ENCODE measurements at regions not wholly inside any gene's neighbourhood (a gene's known extent, or its start where the extent isn't known, plus 50 kb on each side); places are given as distances from the start of the nearest gene placed in this dataset.

DNA sequence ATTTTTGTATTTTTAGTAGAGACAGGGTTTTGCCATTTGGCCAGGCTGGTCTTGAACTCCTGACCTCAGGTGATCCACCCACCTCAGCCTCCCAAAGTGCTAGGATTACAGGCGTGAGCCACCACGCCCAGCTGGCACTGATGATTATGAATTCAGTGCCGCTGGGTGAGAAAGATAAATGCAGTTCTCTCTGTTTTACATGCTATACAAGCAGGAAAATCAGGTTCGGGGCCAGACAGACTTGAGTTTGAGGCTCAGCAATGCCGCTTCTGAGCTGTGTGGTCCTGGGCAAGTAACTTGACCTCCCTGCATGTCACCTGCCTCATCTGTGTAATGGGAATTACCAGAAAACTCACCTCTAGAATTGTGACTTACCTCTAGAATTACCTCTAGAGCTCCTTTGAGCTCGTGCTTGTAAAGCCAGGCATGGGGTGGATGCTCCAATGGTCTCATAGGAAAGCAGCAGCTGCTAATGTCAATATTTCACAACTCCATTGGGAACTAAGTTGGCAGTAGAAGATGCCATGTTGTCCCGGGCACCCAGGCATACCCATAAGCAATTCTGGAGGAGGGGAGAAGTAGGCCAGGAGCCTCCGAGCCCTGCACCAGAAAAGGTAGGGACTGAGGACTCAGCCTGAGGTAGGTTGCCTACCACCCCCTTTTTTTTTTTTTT, 119.8 kb upstream of the SLC25A33 start:
- DNase-seq (ENCODE audit: low read depth, low spot score): no peak
- Histone ChIP-seq H3K36me3 (ENCODE audit: insufficient read depth, low read length) (no peaks in the 10 kb centered on the region), H3K9me3 (ENCODE audit: low read depth, low read length) (no peaks in the 10 kb centered on the region), H3K27ac (no peak overlapping the region), H3K4me3 (no peak overlapping the region), H3K9ac (ENCODE audit: insufficient read length) (no peak overlapping the region)
- no peak for TF ChIP-seq FOXP2 (optimal IDR thresholded peaks at IDR 0.05; ENCODE audit: control extremely low read depth, extremely low read length, insufficient read depth)
- no peak for TF ChIP-seq EZH2 (IDR thresholded peaks at IDR 0.05)

DNA sequence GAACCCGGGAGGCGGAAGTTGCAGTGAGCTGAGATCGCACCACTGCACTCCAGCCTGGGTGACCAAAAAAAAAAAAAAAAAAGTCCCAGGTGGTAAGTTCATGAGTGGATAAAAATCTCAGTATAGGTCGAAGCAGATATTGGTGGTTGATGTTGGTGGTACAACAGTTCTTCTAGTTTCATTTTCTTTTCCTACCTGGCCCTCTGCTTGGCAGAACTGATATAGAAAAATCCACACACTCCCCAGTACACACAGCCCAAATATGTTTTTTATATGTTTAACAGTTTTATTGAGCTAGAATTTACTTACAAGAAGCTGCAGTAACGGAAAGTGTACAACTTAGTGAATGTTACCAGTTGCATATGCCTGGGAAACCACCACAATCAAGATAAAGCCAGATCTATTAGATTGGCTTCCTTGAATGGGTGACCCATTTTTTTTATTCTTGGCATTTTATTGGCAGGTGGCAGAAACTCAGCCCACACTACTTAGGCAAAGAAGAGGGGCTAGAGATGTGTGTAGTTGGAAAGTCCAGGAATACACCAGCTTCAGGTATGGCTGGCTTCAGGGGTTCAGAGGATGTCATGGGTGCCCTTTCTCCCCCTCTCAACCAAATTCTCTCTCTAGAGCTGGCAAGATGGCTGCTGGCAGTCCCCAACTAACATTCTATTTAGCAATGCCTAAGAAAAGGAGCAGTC, 118.3 kb upstream of the SLC25A33 start:
- TF ChIP-seq FOXP2 (optimal IDR thresholded peaks at IDR 0.05; ENCODE audit: control extremely low read depth, extremely low read length, insufficient read depth): no peak
- TF ChIP-seq POLR2AphosphoS5 (IDR thresholded peaks at IDR 0.05; ENCODE audit: borderline replicate concordance, low read depth, low read length): no peak
- no peak for TF ChIP-seq EZH2 (IDR thresholded peaks at IDR 0.05)
- no peak for DNase-seq (ENCODE audit: low read depth, low spot score)
- no peaks in the 10 kb centered on the region for H3K9me3 ChIP-seq (ENCODE audit: low read depth, low read length)
- no peaks in the 10 kb centered on the region for H3K36me3 ChIP-seq (ENCODE audit: insufficient read depth, low read length)
- H3K9ac ChIP-seq (ENCODE audit: insufficient read length): no peak overlapping the region
- no peak overlapping the region for H3K27ac ChIP-seq
- H3K4me3 ChIP-seq: no peak overlapping the region

DNA sequence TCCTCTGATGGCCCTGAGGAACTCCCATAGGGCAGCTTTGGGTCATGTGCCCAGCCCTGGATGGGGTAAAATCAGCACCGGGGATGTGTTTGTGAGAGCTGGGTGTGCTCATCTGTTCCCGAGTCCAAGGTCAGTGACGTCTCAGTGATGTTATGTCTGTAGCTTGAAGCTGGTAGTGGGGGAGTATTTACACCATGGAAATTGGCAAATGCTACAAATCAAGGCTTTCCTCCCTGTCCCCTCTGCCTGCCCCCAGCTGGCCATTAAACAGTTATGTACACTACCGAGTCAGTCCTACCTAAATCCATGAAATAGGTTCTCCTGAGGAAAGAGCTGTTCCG, 117.8 kb upstream of the SLC25A33 start:
- Histone ChIP-seq H3K4me3 (no peak overlapping the region), H3K9me3 (ENCODE audit: low read depth, low read length) (no peaks in the 10 kb centered on the region), H3K27ac (no peak overlapping the region), H3K9ac (ENCODE audit: insufficient read length) (no peak overlapping the region), H3K36me3 (ENCODE audit: insufficient read depth, low read length) (no peaks in the 10 kb centered on the region)
- TF ChIP-seq POLR2AphosphoS5 (IDR thresholded peaks at IDR 0.05; ENCODE audit: borderline replicate concordance, low read depth, low read length) (no peak), FOXP2 (optimal IDR thresholded peaks at IDR 0.05; ENCODE audit: control extremely low read depth, extremely low read length, insufficient read depth) (no peak), EZH2 (IDR thresholded peaks at IDR 0.05) (no peak)
- no peak for DNase-seq (ENCODE audit: low read depth, low spot score)

DNA sequence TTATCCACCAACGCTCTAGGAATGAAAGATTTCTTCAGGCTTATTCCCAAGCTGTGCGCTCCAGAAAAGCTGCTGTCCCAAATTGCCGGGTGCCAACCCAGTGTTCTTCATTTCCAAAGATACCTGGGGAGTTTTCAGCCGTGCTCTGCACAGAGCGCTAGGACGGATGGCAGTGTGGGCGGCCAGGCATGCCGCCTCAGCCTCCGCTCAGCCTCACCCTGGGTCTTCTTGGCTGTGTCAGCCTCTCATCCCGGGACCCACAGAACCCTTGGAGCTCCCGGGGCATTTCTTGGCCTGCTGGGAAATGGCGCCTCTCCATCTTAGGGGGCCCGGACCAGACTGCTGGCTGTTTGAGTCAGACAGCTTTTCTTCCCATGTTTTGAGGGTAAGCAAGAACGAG, 116.9 kb upstream of the SLC25A33 start:
- Histone ChIP-seq H3K4me3 (no peak overlapping the region), H3K27ac (no peak overlapping the region), H3K9me3 (ENCODE audit: low read depth, low read length) (no peaks in the 10 kb centered on the region), H3K9ac (ENCODE audit: insufficient read length) (no peak overlapping the region), H3K36me3 (ENCODE audit: insufficient read depth, low read length) (no peaks in the 10 kb centered on the region)
- DNase-seq (ENCODE audit: low read depth, low spot score): no peak
- TF ChIP-seq POLR2AphosphoS5 (IDR thresholded peaks at IDR 0.05; ENCODE audit: borderline replicate concordance, low read depth, low read length) (no peak), FOXP2 (optimal IDR thresholded peaks at IDR 0.05; ENCODE audit: control extremely low read depth, extremely low read length, insufficient read depth) (no peak), EZH2 (IDR thresholded peaks at IDR 0.05) (no peak)

DNA sequence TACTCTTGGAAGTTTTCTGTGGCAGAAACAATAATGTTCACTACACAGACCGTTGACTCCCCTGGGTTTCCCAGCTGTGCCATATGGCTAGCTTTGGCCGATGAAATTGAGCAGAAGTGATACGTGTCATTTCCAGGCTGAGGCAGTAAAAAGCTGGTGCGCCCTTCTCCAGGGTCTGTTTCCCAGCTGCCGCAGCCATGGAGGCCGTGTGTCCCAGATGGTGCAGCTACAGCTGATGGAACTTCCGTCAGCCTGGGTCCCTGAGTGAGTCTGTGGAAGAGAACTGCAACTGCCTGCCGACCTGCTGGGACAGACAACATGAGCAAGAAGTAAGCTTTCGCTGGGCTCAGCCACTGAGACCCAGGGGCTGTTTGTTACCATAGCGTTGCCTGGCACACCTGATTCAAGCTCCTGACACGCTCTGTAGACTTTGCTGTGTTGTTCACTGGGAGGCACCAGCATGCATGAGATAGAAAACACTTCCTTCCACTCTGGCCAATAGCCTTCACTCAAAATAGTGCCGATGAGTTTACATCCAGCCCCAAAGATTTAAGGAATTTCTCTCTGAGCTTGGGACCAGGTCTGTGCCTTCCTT, 116.3 kb upstream of the SLC25A33 start:
- Histone ChIP-seq H3K9me3 (ENCODE audit: low read depth, low read length) (no peaks in the 10 kb centered on the region), H3K9ac (ENCODE audit: insufficient read length) (no peak overlapping the region), H3K36me3 (ENCODE audit: insufficient read depth, low read length) (no peaks in the 10 kb centered on the region), H3K4me3 (no peak overlapping the region), H3K27ac (no peak overlapping the region)
- no peak for DNase-seq (ENCODE audit: low read depth, low spot score)
- TF ChIP-seq POLR2AphosphoS5 (IDR thresholded peaks at IDR 0.05; ENCODE audit: borderline replicate concordance, low read depth, low read length) (no peak), FOXP2 (optimal IDR thresholded peaks at IDR 0.05; ENCODE audit: control extremely low read depth, extremely low read length, insufficient read depth) (no peak), EZH2 (IDR thresholded peaks at IDR 0.05) (no peak)

DNA sequence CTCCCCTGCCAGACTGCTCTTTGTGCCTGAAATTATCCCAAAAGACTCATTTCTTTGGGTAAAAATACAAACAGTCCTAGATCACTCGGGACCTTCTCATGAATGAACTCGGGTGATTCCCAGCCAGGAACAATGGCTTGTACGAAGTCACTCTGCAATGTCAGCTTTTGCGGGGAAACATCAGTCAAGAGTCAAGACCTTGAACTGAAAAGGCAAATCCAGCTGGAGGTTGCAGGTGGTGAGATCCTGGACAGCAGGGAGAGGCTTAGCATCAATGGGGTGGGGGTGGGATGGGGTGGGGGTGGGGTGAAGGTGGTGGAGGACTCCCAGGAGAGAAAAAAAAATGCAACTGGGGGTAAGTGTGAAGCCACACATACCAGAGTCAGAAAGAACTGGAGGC, 115.0 kb upstream of the SLC25A33 start:
- H3K9ac ChIP-seq (ENCODE audit: insufficient read length): no peak overlapping the region
- H3K9me3 ChIP-seq (ENCODE audit: low read depth, low read length): no peaks in the 10 kb centered on the region
- no peak for TF ChIP-seq EZH2 (IDR thresholded peaks at IDR 0.05)
- TF ChIP-seq FOXP2 (optimal IDR thresholded peaks at IDR 0.05; ENCODE audit: control extremely low read depth, extremely low read length, insufficient read depth): no peak
- no peak overlapping the region for H3K4me3 ChIP-seq
- H3K27ac ChIP-seq: no peak overlapping the region
- H3K36me3 ChIP-seq (ENCODE audit: insufficient read depth, low read length): no peaks in the 10 kb centered on the region
- no peak for DNase-seq (ENCODE audit: low read depth, low spot score)

DNA sequence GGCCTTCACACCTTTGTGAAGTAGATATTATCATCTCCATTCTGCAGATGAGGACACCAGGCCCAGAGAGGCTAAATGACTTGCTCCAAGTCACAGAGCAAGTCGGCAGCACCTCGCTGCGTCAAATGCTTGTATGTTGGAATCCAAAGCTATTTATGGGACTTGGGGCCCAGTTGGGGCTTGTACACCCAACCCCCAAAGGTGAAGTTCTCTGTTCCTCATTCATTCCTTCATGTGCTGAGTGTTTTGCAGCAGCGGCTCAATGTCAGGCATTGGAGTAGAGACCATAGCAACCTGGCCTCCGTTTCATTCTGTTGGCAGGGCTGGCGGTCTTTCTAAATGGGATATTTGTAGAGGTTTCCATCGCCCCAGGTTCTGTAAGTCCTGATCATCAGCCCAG, 113.4 kb upstream of the SLC25A33 start:
- Histone ChIP-seq H3K9ac (ENCODE audit: insufficient read length) (no peak overlapping the region), H3K4me3 (no peak overlapping the region), H3K36me3 (ENCODE audit: insufficient read depth, low read length) (no peaks in the 10 kb centered on the region), H3K27ac (no peak overlapping the region), H3K9me3 (ENCODE audit: low read depth, low read length) (no peaks in the 10 kb centered on the region)
- no peak for DNase-seq (ENCODE audit: low read depth, low spot score)
- TF ChIP-seq EZH2 (IDR thresholded peaks at IDR 0.05) (no peak), FOXP2 (optimal IDR thresholded peaks at IDR 0.05; ENCODE audit: control extremely low read depth, extremely low read length, insufficient read depth) (no peak), POLR2AphosphoS5 (IDR thresholded peaks at IDR 0.05; ENCODE audit: borderline replicate concordance, low read depth, low read length) (no peak)

DNA sequence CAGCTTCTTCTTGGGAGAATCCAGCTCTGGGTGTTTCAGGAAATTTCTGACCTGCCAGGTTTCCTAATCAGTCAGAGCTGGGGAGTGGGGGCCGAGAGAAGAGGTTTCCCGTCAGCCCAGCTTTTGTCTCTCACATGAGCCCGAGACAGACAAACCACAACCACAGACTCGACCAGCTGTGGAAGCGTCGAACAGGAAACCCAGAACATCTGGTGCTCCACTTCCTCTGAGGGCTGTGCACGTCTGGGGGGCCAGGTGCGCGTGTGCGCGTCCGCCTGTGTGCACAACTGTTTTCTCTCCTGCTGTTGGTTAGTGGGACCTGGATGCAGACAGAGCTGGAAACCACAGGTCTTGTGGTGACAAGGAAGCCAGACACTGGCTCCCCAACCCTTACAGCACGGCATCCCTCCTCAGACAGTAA, 113.0 kb upstream of the SLC25A33 start:
- Histone ChIP-seq H3K9ac (ENCODE audit: insufficient read length) (no peak overlapping the region), H3K27ac (no peak overlapping the region), H3K4me3 (no peak overlapping the region), H3K9me3 (ENCODE audit: low read depth, low read length) (no peaks in the 10 kb centered on the region), H3K36me3 (ENCODE audit: insufficient read depth, low read length) (no peaks in the 10 kb centered on the region)
- no peak for TF ChIP-seq FOXP2 (optimal IDR thresholded peaks at IDR 0.05; ENCODE audit: control extremely low read depth, extremely low read length, insufficient read depth)
- no peak for TF ChIP-seq EZH2 (IDR thresholded peaks at IDR 0.05)
- no peak for TF ChIP-seq POLR2AphosphoS5 (IDR thresholded peaks at IDR 0.05; ENCODE audit: borderline replicate concordance, low read depth, low read length)
- DNase-seq (ENCODE audit: low read depth, low spot score): no peak
